Large intestine (tissue), 3 donors: ENCODE measurements at regions not wholly inside any gene's neighbourhood (a gene's known extent, or its start where the extent isn't known, plus 50 kb on each side); places are given as distances from the start of the nearest gene placed in this dataset.
A peak's percentile ranks its signal among the peaks of the same experiment; 100 is the strongest.
"Not testable (repeated sequence)": the region's sequence is repeated elsewhere in the genome, so short reads cannot be mapped to it uniquely, and the experiment has no call there.

ENCODE experiments used
- DNase-seq, 2 donors: peaks; one replicate each; pipeline versions ENCODE4 v3.0.0 to v3.0.0-alpha.2; 2013
- H3K27ac ChIP-seq: one replicate; pipeline ENCODE4 v1.5.1; 2013; ENCODE audit warnings: low read length
- H3K27me3 ChIP-seq: 2 replicates; pipeline ENCODE4 v1.6.1; 2013; ENCODE audit warnings: low read length; ENCODE audit not compliant: control insufficient read depth, insufficient read depth
- H3K36me3 ChIP-seq: 2 replicates; pipeline ENCODE4 v1.6.1; 2013; ENCODE audit warnings: low read length; ENCODE audit not compliant: control insufficient read depth, insufficient read depth
- H3K4me1 ChIP-seq: one replicate; pipeline ENCODE4 v1.6.1; 2013; ENCODE audit warnings: low read length; ENCODE audit not compliant: control insufficient read depth, insufficient read depth
- H3K4me3 ChIP-seq: one replicate; pipeline ENCODE4 v1.5.1; 2013; ENCODE audit warnings: low read length
- H3K9me3 ChIP-seq: one replicate; pipeline ENCODE4 v1.6.1; 2013; ENCODE audit warnings: mild to moderate bottlenecking, low read depth, low read length, moderate library complexity; ENCODE audit not compliant: control insufficient read depth
- WGBS: methylation state at CpG from one replicate; pipeline ENCODE4 v1.1.5; 2013; ENCODE audit warnings: low lambda C conversion rate; ENCODE audit not compliant: insufficient coverage; 5-methylcytosine and 5-hydroxymethylcytosine counted together

DNA sequence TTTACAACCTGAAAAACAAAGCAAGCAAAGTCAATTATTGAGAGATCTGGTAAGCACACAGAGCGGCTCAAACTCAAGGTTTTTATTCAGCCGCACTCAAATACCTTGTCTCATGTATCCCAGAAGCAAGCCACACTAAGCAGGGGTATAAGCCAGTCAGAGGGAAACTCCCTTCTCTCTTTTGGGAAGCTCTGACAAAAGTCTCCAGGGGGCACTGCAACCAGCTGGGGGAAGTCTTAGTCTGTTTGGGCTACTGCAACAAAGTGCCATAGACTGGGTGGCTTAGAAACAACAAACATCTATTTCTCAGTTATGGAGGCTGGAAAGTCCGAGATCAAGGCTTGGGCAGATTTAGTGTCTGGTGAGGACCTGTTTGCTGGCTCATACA, 246.0 kb downstream of the ENC1 start:
- no peak overlapping the region for H3K4me3 ChIP-seq
- no peaks in the 10 kb centered on the region for H3K9me3 ChIP-seq
- H3K27ac ChIP-seq: peak overlapping the region; percentile 89
- peak in 1 of 2 donors; percentile 62 for DNase-seq
- H3K36me3 ChIP-seq: no peaks in the 10 kb centered on the region
- no CpG with 5 or more reads among the region's 3 CpGs for WGBS
- H3K4me1 ChIP-seq: peaks cover 43% of the 10 kb centered on the region
- no peaks in the 10 kb centered on the region for H3K27me3 ChIP-seq

DNA sequence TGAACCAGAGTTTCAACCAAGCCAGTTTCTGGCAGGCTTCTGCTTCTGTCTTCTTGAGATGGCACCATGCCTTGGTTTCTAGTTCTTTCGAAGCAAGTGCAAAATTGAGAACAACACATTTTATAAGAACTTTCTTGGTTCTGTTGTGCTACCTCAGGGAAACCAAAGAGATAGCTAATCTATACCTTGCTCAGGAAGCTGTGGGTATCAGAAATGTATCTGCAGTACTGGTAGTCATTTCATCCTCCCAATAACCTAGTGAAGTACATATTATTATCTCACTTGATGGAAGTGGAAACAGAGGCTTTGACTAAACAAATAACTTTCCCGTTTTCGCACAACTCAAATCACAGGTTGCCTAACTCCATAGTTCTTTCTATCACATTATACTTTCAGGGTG, 246.6 kb downstream of the ENC1 start:
- WGBS: no CpG with 5 or more reads among the region's 3 CpGs
- Histone ChIP-seq H3K27me3 (no peaks in the 10 kb centered on the region), H3K36me3 (no peaks in the 10 kb centered on the region), H3K27ac (peak overlapping the region; percentile 89), H3K4me3 (no peak overlapping the region), H3K4me1 (peaks cover 43% of the 10 kb centered on the region), H3K9me3 (no peaks in the 10 kb centered on the region)
- DNase-seq: no peak

DNA sequence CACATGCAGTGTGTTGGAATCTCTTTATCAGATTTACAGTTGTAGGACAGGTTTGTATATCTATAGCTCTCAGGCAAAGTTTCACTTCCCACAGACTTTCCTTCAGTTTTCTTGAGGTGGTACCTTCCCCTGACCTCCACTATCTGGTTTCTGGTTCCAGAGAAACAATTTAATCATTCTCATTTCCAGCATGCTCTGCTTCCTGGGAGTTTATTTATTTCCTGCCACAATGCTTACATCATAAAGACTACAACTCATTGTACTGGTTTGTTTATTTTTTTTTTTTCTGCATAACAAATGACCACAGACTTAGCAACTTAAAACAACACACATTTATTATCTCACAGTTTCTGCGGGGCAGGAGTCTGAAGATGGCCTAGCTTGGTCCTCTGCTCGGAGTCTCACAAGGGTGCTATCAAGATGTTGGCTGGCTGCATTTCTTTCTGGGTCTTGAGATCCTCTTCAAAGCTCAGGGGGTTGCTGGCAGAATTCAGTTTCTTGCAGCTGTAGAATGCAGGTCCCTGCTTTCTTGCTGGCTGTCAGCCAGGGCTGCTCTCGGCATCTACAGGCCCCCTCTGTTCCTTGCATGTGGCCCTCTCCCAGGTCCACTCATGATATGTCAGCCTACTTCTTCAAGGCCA, 247.7 kb downstream of the ENC1 start:
- H3K36me3 ChIP-seq: no peaks in the 10 kb centered on the region
- peak overlapping the region; percentile 89 for H3K27ac ChIP-seq
- H3K27me3 ChIP-seq: no peaks in the 10 kb centered on the region
- no CpG with 5 or more reads among the region's 3 CpGs for WGBS
- peak; percentile 78 to 87 for DNase-seq
- no peak overlapping the region for H3K4me3 ChIP-seq
- no peaks in the 10 kb centered on the region for H3K9me3 ChIP-seq
- H3K4me1 ChIP-seq: peaks cover 43% of the 10 kb centered on the region

DNA sequence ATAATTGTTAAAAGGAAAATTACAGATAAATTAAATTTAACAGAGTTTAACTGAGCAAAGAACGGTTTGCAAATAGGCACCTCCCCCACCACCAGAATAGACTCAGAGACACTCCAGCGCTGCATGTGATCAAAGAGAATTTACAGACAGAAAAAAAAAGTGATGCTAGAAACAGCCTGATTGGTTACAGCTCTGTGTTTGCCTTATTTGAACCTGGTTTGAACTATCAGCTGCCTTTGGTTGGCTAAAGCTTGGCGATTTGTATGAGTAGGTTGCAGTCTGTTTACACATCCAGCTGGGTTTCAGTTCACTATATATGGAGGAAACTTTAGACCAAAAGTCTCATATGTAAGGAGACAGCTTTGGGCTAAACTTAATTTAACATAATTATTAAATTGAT, 249.1 kb downstream of the ENC1 start:
- Histone ChIP-seq H3K4me1 (peaks cover 37% of the 10 kb centered on the region), H3K4me3 (no peak overlapping the region), H3K9me3 (no peaks in the 10 kb centered on the region), H3K27ac (no peak overlapping the region), H3K36me3 (no peaks in the 10 kb centered on the region), H3K27me3 (no peaks in the 10 kb centered on the region)
- WGBS: 100% methylated on average over 1 of the region's 3 CpGs
- DNase-seq: no peak

DNA sequence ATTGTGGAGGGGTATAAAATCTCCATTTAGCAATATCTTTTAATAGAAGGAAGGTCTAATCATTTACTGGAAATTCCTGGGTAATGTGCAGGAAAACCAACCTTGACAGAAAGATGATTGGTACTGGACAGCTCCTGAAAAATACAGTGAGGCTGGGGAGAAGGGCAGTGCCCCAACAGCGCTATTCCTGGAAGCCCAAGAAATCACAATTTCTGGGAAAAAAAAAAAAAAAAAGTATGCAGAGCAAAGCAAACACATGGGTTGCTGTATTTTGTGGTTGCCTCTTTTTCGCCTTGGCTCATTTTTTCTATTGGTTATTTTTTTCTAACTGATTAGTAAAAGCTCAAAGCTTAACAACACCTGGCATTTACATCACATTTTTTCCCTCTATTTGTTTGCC, 249.7 kb downstream of the ENC1 start:
- Histone ChIP-seq H3K27me3 (no peaks in the 10 kb centered on the region), H3K36me3 (no peaks in the 10 kb centered on the region), H3K4me1 (peaks cover 33% of the 10 kb centered on the region), H3K4me3 (no peak overlapping the region), H3K27ac (no peak overlapping the region), H3K9me3 (no peaks in the 10 kb centered on the region)
- no CpG with 5 or more reads among the region's 2 CpGs for WGBS
- DNase-seq: no peak

DNA sequence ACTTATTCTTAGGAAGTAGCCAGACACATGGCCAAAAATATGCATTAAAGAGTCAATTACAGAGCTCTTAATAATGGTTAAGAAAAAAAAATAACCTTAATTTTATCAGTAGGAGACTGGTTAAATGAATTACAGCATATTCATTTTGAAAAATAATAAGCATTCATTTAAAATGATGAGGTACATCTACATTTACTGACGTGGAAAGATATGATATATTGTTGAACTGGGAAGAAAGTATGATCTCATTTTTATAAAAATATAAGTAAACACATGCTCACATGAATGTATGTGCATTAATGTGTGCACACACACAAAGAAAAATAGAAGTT, 250.3 kb downstream of the ENC1 start:
- no peak for DNase-seq
- Histone ChIP-seq H3K4me1 (peaks cover 27% of the 10 kb centered on the region), H3K36me3 (no peaks in the 10 kb centered on the region), H3K4me3 (no peak overlapping the region), H3K27me3 (no peaks in the 10 kb centered on the region), H3K27ac (no peak overlapping the region), H3K9me3 (no peaks in the 10 kb centered on the region)
- WGBS: no CpG with 5 or more reads among the region's 1 CpG

DNA sequence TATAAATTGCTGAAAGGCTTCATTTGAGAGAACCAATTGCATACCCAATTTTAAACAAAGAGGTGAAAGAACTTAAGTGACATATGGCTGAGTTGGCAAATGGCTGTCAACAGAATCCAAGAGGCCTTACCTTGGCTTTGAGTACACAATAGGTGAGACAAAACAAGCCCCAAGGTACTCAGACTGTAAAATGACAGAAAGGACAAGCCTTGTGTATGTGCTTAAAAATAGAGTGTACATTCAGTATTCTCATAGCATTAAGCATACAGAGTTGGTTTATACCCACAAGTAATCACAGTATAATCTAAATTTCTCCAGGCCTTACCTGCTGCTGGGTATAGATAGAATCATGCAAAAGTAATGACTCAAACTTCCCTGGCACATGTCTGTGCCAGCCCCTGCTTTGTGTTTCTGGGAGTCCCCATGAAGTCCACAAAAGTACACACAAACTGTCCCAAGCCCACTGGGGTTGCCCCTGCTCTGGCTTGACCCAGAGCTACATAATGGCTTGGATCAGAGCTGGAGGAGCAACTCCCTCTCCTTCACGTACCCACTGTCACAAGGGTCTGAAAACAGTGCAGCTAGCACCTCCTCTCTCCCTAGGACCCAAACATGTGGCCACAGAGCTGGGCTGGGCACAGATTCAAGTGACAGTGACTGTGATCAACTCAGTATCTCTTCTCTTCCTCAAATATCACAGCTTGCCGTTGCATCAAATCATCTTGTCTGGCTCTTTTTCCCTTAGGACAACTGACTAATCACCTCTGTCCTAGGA, 250.8 kb downstream of the ENC1 start:
- peaks cover 22% of the 10 kb centered on the region for H3K4me1 ChIP-seq
- no peak for DNase-seq
- WGBS: no CpG with 5 or more reads among the region's 2 CpGs

DNA sequence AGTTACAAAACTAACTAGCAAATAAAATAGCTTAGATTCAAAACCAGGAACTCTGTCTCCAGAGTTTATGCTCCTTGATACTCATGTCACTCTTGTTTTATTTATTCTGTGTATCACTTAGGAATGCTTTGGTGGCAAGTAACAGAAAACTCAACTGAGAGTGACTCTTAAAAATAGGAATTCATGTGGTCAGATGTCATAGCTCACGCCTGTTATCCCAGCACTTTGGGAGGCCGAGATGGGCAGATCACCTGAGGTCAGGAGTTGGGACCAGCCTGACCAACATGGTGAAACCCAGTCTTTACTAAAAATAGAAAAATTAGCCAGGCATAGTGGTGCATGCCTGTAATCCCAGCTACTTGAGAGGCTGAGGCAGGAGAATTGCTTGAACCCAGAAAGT, 252.1 kb downstream of the ENC1 start:
- no CpG with 5 or more reads among the region's 2 CpGs for WGBS
- not testable (repeated sequence) for DNase-seq, H3K27ac ChIP-seq, H3K9me3 ChIP-seq, H3K4me3 ChIP-seq, H3K36me3 ChIP-seq, H3K27me3 ChIP-seq
- H3K4me1 ChIP-seq: peaks cover 14% of the 10 kb centered on the region

More for the DNA sequence above, 250.8 kb downstream of the ENC1 start:
- Histone ChIP-seq H3K36me3 (no peaks in the 10 kb centered on the region), H3K27ac (no peak overlapping the region), H3K4me3 (no peak overlapping the region), H3K9me3 (no peaks in the 10 kb centered on the region), H3K27me3 (no peaks in the 10 kb centered on the region)

DNA sequence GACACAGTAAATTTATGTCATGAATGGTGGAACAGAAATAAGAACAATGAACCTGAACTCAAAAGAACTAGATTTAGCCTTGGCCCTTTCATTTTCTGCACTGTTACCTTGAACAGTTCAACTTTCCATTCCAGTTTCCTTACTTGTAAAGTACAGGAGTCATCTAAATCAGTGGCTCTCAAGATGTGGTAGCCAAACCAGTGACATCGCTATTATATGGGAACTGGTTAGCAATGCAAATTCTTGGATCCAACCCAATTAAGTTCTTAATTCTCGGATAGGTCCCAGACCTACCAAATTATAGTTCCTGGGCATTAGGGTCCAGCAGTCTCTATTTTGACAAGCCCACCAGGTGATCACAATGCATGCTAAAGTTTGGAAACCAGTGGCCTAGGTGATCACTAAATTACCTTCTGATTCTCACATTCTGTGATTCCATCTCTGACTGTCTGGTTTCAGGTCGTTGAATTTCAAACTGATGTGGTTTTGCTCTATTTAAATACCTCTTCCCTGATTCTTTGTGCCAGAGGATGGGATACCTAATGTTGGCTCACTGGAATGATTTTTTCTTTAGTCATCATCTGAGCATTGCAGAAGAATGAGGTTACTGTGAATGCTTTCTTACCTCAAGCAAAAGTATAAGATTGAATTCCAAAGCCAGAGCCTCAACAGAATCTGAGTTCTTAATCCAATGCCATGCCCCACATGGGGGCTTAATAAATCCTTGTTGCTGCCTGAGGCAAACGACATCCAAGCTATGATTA, 253.8 kb downstream of the ENC1 start:
- no peak overlapping the region for H3K27ac ChIP-seq
- H3K36me3 ChIP-seq: no peaks in the 10 kb centered on the region
- no peaks in the 10 kb centered on the region for H3K27me3 ChIP-seq
- WGBS: 80% methylated on average over 1 of the region's 4 CpGs
- DNase-seq: no peak
- no peak overlapping the region for H3K4me3 ChIP-seq
- no peaks in the 10 kb centered on the region for H3K9me3 ChIP-seq
- peaks cover 4% of the 10 kb centered on the region for H3K4me1 ChIP-seq

DNA sequence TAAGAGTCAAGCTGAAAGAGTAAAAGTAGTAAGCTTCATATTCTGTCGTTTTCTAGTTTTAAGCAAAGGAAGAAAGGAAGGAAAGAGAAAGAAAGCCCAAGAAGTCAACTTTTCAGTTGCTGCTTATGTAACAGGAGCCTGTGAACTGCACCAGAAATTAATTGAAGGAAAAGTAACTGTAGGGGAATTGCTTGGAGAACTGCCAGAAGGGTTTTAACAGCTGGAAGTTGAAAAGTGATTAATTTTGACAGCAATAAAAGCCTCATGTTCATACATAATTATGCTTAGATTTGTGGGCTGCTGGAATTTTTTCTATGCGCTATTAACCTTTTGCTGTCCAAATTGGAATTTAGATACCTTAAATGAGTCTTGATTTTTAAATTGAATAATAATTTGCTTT, 255.7 kb downstream of the ENC1 start:
- H3K27ac ChIP-seq: no peak overlapping the region
- H3K9me3 ChIP-seq: no peaks in the 10 kb centered on the region
- H3K27me3 ChIP-seq: no peaks in the 10 kb centered on the region
- no peak overlapping the region for H3K4me3 ChIP-seq
- H3K36me3 ChIP-seq: no peaks in the 10 kb centered on the region
- no peak for DNase-seq
- H3K4me1 ChIP-seq: peaks cover 8% of the 10 kb centered on the region
- no CpG with 5 or more reads among the region's 2 CpGs for WGBS
